ENCODE measurements at regions not wholly inside any gene's neighbourhood (a gene's known extent, or its start where the extent isn't known, plus 50 kb on each side); places are given as distances from the start of the nearest gene placed in this dataset.

DNA sequence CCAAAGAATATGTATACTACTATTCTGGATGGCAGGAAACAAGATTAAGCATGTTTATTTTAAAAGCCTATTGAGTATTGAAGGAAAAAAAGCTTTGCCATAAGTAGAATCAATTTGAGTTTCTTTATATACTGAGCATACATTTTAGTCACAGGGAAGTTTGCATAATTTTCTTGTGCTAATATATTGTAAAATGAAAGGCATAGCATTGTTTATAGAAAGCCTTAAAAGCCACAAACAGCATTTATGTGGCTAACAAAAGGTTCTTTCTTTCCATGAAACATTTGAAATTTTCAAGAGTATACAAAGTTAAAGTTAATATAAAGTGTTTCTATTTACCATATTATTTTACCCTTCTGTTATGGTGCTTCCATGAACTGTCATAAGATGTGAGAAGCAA lies 1133.8 kb upstream of the PCDH10 start:
- no peak overlapping the region for H3K9ac ChIP-seq (ENCODE audit: low read depth in 1 of 2, low read length in 2 of 2)
- no peak overlapping the region for H3K4me3 ChIP-seq (ENCODE audit: low read depth in 1 of 2, low read length in 2 of 2)
- no peaks in the 10 kb centered on the region for H3K27me3 ChIP-seq (ENCODE audit: control insufficient read depth in 1 of 2, insufficient read depth in 2 of 2, low read length in 2 of 2)
- no peaks in the 10 kb centered on the region for H3K4me1 ChIP-seq (ENCODE audit: control insufficient read depth in 1 of 2, insufficient read depth in 2 of 2, low read length in 2 of 2)
- H3K9me3 ChIP-seq (ENCODE audit: control insufficient read depth in 1 of 2, low read length in 2 of 2): no peaks in the 10 kb centered on the region
- H3K27ac ChIP-seq (ENCODE audit: low read depth, low read length): no peak overlapping the region
- no peaks in the 10 kb centered on the region for H3K36me3 ChIP-seq (ENCODE audit: control insufficient read depth in 1 of 2, insufficient read depth in 2 of 2, low read length in 2 of 2)

DNA sequence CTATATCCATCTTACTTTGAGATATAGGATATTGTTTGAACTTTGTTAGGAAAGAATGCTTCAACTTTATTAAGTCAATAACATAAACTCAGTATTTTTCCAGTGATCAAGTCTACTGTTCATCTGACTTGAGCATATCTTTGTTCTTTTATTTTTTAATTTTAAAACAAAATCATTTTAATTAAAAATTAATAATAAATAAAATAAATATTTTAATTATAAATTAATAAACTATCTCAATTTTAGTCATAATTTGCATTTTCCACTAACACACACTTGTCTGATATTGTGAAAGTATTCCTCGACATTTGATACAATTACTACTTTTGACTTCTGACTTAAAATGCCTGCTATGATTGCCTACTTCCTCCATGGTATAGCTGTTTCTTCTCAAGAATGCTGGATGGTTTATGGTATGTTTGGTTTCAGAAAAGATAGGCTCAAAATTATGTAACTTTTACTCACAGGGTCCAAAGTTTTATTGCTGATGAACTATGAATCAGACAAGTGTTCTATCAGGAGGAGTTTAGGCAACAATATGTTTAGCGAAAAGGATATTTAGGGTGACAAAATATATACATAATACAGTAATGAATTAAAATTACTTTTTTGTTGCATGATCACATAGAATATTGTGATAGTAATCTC lies 1132.3 kb upstream of the PCDH10 start:
- Histone ChIP-seq H3K4me3 (ENCODE audit: low read depth in 1 of 2, low read length in 2 of 2) (no peak overlapping the region), H3K9ac (ENCODE audit: low read depth in 1 of 2, low read length in 2 of 2) (no peak overlapping the region), H3K4me1 (ENCODE audit: control insufficient read depth in 1 of 2, insufficient read depth in 2 of 2, low read length in 2 of 2) (no peaks in the 10 kb centered on the region), H3K9me3 (ENCODE audit: control insufficient read depth in 1 of 2, low read length in 2 of 2) (no peaks in the 10 kb centered on the region), H3K27me3 (ENCODE audit: control insufficient read depth in 1 of 2, insufficient read depth in 2 of 2, low read length in 2 of 2) (no peaks in the 10 kb centered on the region), H3K27ac (ENCODE audit: low read depth, low read length) (no peak overlapping the region), H3K36me3 (ENCODE audit: control insufficient read depth in 1 of 2, insufficient read depth in 2 of 2, low read length in 2 of 2) (no peaks in the 10 kb centered on the region)

DNA sequence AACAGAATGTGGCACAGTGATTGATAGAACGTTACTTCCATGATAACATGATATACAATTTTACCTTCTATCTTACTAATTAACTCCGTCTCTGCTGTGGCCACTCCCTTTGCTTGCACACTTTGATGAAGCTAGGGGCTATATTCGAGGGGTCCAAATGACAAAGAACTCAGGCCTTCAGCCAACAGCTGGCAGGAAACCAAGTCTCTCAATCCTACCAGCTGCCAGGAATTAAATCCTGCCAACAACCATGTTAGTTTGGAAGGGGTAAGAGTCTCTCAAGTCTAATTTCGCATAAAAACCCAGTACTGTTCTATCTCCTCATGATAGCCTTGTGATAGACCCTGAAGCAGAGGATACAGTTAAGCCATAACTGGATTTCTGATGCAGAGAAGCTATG lies 1122.9 kb upstream of the PCDH10 start:
- Histone ChIP-seq H3K4me1 (ENCODE audit: control insufficient read depth in 1 of 2, insufficient read depth in 2 of 2, low read length in 2 of 2) (no peaks in the 10 kb centered on the region), H3K4me3 (ENCODE audit: low read depth in 1 of 2, low read length in 2 of 2) (no peak overlapping the region), H3K27me3 (ENCODE audit: control insufficient read depth in 1 of 2, insufficient read depth in 2 of 2, low read length in 2 of 2) (no peaks in the 10 kb centered on the region), H3K9ac (ENCODE audit: low read depth in 1 of 2, low read length in 2 of 2) (no peak overlapping the region), H3K9me3 (ENCODE audit: control insufficient read depth in 1 of 2, low read length in 2 of 2) (no peaks in the 10 kb centered on the region), H3K27ac (ENCODE audit: low read depth, low read length) (no peak overlapping the region), H3K36me3 (ENCODE audit: control insufficient read depth in 1 of 2, insufficient read depth in 2 of 2, low read length in 2 of 2) (no peaks in the 10 kb centered on the region)

DNA sequence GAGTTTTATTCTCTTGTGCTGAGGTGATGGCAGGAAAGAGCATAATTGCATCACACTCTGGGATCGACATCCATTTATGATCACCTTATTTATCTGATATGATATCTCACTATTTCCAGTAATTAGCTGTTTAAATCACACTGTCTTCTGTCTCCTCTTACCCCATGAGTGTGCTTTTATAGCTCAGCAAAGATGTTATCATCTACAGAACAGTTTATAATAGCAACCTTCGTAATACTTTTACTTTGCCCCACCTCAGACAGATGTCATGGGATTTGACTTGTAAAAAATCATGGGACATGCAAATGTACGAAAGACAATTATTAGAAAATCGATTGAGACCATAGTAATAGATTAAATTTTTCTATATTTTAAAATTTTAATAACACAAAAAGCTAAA lies 1122.3 kb upstream of the PCDH10 start:
- no peak overlapping the region for H3K9ac ChIP-seq (ENCODE audit: low read depth in 1 of 2, low read length in 2 of 2)
- H3K36me3 ChIP-seq (ENCODE audit: control insufficient read depth in 1 of 2, insufficient read depth in 2 of 2, low read length in 2 of 2): no peaks in the 10 kb centered on the region
- H3K4me3 ChIP-seq (ENCODE audit: low read depth in 1 of 2, low read length in 2 of 2): no peak overlapping the region
- H3K27ac ChIP-seq (ENCODE audit: low read depth, low read length): no peak overlapping the region
- no peaks in the 10 kb centered on the region for H3K9me3 ChIP-seq (ENCODE audit: control insufficient read depth in 1 of 2, low read length in 2 of 2)
- H3K27me3 ChIP-seq (ENCODE audit: control insufficient read depth in 1 of 2, insufficient read depth in 2 of 2, low read length in 2 of 2): no peaks in the 10 kb centered on the region
- H3K4me1 ChIP-seq (ENCODE audit: control insufficient read depth in 1 of 2, insufficient read depth in 2 of 2, low read length in 2 of 2): no peaks in the 10 kb centered on the region

DNA sequence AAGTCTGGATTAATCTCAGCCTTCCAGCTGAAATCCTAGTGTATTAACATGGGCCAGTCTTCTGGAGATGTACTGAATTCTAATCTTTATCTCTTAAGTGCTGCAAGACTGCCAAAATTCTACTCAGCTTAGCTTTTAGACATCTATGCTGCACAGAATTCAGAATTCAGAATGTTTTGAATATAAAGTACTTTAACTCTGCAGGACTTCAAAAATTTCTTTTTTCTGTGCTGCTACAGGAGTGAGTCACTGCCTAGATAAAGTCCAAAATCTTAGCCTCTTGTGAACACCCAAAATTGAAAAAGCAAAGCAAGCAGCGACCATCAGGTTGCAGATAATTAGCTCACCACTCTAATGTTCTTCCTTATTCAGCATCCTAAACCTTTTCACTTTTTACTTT lies 1092.6 kb upstream of the PCDH10 start:
- Histone ChIP-seq H3K27ac (ENCODE audit: low read depth, low read length) (no peak overlapping the region), H3K36me3 (ENCODE audit: control insufficient read depth in 1 of 2, insufficient read depth in 2 of 2, low read length in 2 of 2) (no peaks in the 10 kb centered on the region), H3K4me1 (ENCODE audit: control insufficient read depth in 1 of 2, insufficient read depth in 2 of 2, low read length in 2 of 2) (no peaks in the 10 kb centered on the region), H3K9me3 (ENCODE audit: control insufficient read depth in 1 of 2, low read length in 2 of 2) (no peaks in the 10 kb centered on the region), H3K27me3 (ENCODE audit: control insufficient read depth in 1 of 2, insufficient read depth in 2 of 2, low read length in 2 of 2) (no peaks in the 10 kb centered on the region), H3K9ac (ENCODE audit: low read depth in 1 of 2, low read length in 2 of 2) (no peak overlapping the region), H3K4me3 (ENCODE audit: low read depth in 1 of 2, low read length in 2 of 2) (no peak overlapping the region)

DNA sequence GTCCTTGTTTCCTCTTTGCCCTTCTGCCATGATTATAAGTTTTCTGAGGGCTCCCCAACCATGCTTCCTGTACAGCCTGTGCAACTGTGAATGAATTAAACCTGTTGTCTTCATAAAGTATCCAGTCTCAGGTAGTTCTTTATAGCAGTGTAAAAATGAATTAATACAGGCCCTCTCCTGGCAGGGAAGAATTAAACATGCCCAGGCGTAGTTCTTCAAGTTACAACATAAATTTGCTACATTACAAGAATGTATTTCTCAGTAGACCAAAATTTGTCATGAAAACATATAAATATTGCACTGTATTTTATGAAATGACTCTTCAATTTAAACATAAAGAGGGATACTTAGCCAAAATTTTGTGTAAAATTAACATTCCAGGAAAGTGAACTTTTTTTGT lies 1089.9 kb upstream of the PCDH10 start:
- Histone ChIP-seq H3K4me3 (ENCODE audit: low read depth in 1 of 2, low read length in 2 of 2) (no peak overlapping the region), H3K27ac (ENCODE audit: low read depth, low read length) (no peak overlapping the region), H3K9ac (ENCODE audit: low read depth in 1 of 2, low read length in 2 of 2) (no peak overlapping the region), H3K4me1 (ENCODE audit: control insufficient read depth in 1 of 2, insufficient read depth in 2 of 2, low read length in 2 of 2) (no peaks in the 10 kb centered on the region), H3K9me3 (ENCODE audit: control insufficient read depth in 1 of 2, low read length in 2 of 2) (no peaks in the 10 kb centered on the region), H3K27me3 (ENCODE audit: control insufficient read depth in 1 of 2, insufficient read depth in 2 of 2, low read length in 2 of 2) (no peaks in the 10 kb centered on the region), H3K36me3 (ENCODE audit: control insufficient read depth in 1 of 2, insufficient read depth in 2 of 2, low read length in 2 of 2) (no peaks in the 10 kb centered on the region)

DNA sequence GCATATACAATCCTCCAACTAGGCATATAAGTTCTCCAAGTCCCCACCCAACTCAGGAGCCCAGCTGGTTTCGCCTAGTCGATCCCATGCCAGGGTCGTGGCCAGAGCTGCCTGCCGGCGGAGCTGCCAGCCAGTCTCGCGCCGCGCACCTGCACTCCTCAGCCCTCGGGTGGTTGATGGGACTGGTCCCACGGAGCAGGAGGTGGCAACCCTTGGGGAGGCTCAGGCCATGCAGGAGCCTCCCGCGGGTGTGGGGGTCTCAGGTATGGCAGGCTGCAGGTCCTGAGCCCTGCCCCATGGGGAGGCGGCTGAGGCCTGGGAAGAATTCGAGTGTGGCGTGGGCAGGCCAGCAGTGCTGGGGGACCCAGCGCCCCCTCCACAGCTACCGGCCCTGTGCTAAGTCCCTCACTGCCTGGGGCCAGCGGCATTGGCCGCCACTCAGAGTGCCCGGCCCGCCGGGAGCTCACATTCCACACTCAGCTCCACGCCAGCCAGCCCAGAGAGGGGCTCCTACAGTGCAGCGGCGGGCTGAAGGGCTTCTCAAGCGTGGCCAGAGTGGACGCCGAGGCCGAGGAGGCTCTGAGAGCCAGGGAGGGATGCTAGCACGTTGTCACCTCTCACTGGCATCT lies 1086.4 kb upstream of the PCDH10 start:
- Histone ChIP-seq H3K4me3 (ENCODE audit: low read depth in 1 of 2, low read length in 2 of 2) (no peak overlapping the region), H3K9ac (ENCODE audit: low read depth in 1 of 2, low read length in 2 of 2) (no peak overlapping the region), H3K9me3 (ENCODE audit: control insufficient read depth in 1 of 2, low read length in 2 of 2) (no peaks in the 10 kb centered on the region)

DNA sequence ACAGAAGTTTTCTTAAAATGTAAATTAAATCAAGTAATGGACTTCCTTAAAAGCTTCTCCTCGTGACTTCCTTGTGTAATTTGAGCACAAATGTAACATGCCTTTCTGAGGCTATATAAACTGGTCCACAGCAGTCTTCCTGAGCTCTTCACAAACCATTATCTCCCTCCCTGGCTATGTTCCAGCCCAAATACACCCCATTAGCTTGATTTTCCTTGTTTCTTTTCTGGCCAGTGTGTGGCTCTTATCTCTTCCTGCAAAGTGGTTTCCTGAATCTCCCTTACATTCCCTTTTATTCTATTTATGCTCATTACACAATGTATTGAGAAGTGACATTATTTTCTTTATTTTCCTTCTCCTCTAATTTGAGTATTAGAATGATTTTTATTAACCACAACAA lies 1085.3 kb upstream of the PCDH10 start:
- H3K36me3 ChIP-seq (ENCODE audit: control insufficient read depth in 1 of 2, insufficient read depth in 2 of 2, low read length in 2 of 2): no peaks in the 10 kb centered on the region

More for the DNA sequence above, 1086.4 kb upstream of the PCDH10 start:
- Histone ChIP-seq H3K27ac (ENCODE audit: low read depth, low read length) (no peak overlapping the region), H3K4me1 (ENCODE audit: control insufficient read depth in 1 of 2, insufficient read depth in 2 of 2, low read length in 2 of 2) (no peaks in the 10 kb centered on the region), H3K27me3 (ENCODE audit: control insufficient read depth in 1 of 2, insufficient read depth in 2 of 2, low read length in 2 of 2) (no peaks in the 10 kb centered on the region), H3K36me3 (ENCODE audit: control insufficient read depth in 1 of 2, insufficient read depth in 2 of 2, low read length in 2 of 2) (no peaks in the 10 kb centered on the region)

DNA sequence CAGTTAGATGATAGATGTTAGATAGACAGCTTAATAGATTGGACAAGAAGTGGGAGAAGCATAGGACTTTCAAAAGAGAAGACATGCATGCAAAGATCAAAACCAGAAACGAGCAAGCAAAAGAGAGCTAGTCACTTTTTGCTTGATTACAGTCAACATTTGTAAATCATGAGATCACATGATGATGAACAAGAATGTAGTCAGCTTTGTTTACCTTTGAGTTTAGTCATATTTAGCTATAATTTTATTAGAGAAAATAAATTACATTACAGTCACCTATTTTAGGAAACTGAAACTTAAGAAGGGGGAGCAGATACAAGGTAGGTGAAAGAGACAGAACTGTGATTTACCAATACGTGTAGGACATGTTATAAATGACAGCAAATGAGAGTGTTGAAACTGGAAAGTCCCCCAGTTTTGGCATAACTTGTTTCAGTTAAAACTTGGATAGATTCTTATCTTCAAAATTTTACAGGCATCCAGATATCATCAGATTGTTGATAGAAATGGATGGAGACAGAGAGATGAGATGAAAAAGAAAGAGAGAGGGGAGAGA lies 1083.1 kb upstream of the PCDH10 start:
- no peaks in the 10 kb centered on the region for H3K9me3 ChIP-seq (ENCODE audit: control insufficient read depth in 1 of 2, low read length in 2 of 2)
- H3K9ac ChIP-seq (ENCODE audit: low read depth in 1 of 2, low read length in 2 of 2): no peak overlapping the region
- H3K27ac ChIP-seq (ENCODE audit: low read depth, low read length): no peak overlapping the region
- no peaks in the 10 kb centered on the region for H3K27me3 ChIP-seq (ENCODE audit: control insufficient read depth in 1 of 2, insufficient read depth in 2 of 2, low read length in 2 of 2)
- H3K4me1 ChIP-seq (ENCODE audit: control insufficient read depth in 1 of 2, insufficient read depth in 2 of 2, low read length in 2 of 2): no peaks in the 10 kb centered on the region
- no peaks in the 10 kb centered on the region for H3K36me3 ChIP-seq (ENCODE audit: control insufficient read depth in 1 of 2, insufficient read depth in 2 of 2, low read length in 2 of 2)
- H3K4me3 ChIP-seq (ENCODE audit: low read depth in 1 of 2, low read length in 2 of 2): no peak overlapping the region

More for the DNA sequence above, 1085.3 kb upstream of the PCDH10 start:
- no peaks in the 10 kb centered on the region for H3K9me3 ChIP-seq (ENCODE audit: control insufficient read depth in 1 of 2, low read length in 2 of 2)
- H3K27me3 ChIP-seq (ENCODE audit: control insufficient read depth in 1 of 2, insufficient read depth in 2 of 2, low read length in 2 of 2): no peaks in the 10 kb centered on the region
- H3K9ac ChIP-seq (ENCODE audit: low read depth in 1 of 2, low read length in 2 of 2): no peak overlapping the region
- no peak overlapping the region for H3K27ac ChIP-seq (ENCODE audit: low read depth, low read length)
- H3K4me1 ChIP-seq (ENCODE audit: control insufficient read depth in 1 of 2, insufficient read depth in 2 of 2, low read length in 2 of 2): no peaks in the 10 kb centered on the region
- no peak overlapping the region for H3K4me3 ChIP-seq (ENCODE audit: low read depth in 1 of 2, low read length in 2 of 2)

DNA sequence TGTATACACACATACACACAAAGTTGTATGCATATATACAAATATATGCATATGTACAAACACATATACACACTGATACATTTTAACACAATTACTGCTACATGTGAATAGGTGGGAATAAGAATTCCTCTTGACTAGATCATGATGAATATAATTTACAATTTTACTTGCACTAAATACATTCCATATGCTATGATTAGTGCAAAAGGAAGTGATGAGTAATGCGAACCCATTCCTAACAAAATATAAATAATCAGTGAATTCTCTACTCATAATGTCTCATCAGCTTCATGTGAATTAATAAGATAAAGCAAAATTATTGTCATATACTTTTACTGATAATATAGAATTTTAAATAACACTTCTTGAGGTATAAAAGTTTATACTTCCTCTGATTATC lies 1077.3 kb upstream of the PCDH10 start:
- Histone ChIP-seq H3K4me3 (ENCODE audit: low read depth in 1 of 2, low read length in 2 of 2) (no peak overlapping the region), H3K36me3 (ENCODE audit: control insufficient read depth in 1 of 2, insufficient read depth in 2 of 2, low read length in 2 of 2) (no peaks in the 10 kb centered on the region), H3K9ac (ENCODE audit: low read depth in 1 of 2, low read length in 2 of 2) (no peak overlapping the region), H3K27ac (ENCODE audit: low read depth, low read length) (no peak overlapping the region), H3K4me1 (ENCODE audit: control insufficient read depth in 1 of 2, insufficient read depth in 2 of 2, low read length in 2 of 2) (no peaks in the 10 kb centered on the region), H3K27me3 (ENCODE audit: control insufficient read depth in 1 of 2, insufficient read depth in 2 of 2, low read length in 2 of 2) (no peaks in the 10 kb centered on the region), H3K9me3 (ENCODE audit: control insufficient read depth in 1 of 2, low read length in 2 of 2) (no peaks in the 10 kb centered on the region)

Measured in duodenal mucosa (tissue), 2 donors.